IMR-90 (cell line): ENCODE measurements at regions not wholly inside any gene's neighbourhood (a gene's known extent, or its start where the extent isn't known, plus 50 kb on each side); places are given as distances from the start of the nearest gene placed in this dataset.

Source experiments
- ATAC-seq: fragments of 200-7000 bp; cut with Tn5 transposase; 2 replicates; pipeline ENCODE4 v1.9.1; 2020; ENCODE audit warnings: low read depth, mild to moderate bottlenecking, moderate library complexity
- BruUV-seq: library from RNA; stranded (reverse); fragments of 400-500 nt; replicated peaks from 2 replicates; lab custom pipeline; 2021; lab: Mats Ljungman, UMichigan
- CTCF ChIA-PET: fragments of 300-600 bp; formaldehyde crosslinking; extraction: SDS; loops from one replicate; lab custom pipeline; 2021; ENCODE audit warnings: antibody characterized with exemption; lab: Yijun Ruan, JAX
- POLR2A ChIA-PET: fragments of 300-600 bp; sonication (Branson Sonifier 250); formaldehyde crosslinking; loops from one replicate; lab custom pipeline; 2022; ENCODE audit warnings: antibody characterized with exemption; ENCODE audit not compliant: unreplicated experiment; lab: Charles Lee
- DNase-seq: peaks from one replicate; pipeline ENCODE4 v3.0.0; 2013
- H2AFZ ChIP-seq: replicated peaks from 2 replicates; pipeline ENCODE3; 2013; ENCODE audit warnings: low read length, mild to moderate bottlenecking; ENCODE audit not compliant: poor library complexity
- H2AK5ac ChIP-seq: 2 replicates; pipeline ENCODE4 v1.6.1; 2013; ENCODE audit warnings: low read depth, low read length, inconsistent platforms
- H2AK9ac ChIP-seq: replicated peaks from 2 replicates; pipeline ENCODE3; 2013; ENCODE audit warnings: mild to moderate bottlenecking, low read depth, low read length, moderate library complexity; ENCODE audit not compliant: poor library complexity
- H2BK120ac ChIP-seq: 2 replicates; pipeline ENCODE4 v1.6.1; 2013; ENCODE audit warnings: low read depth, low read length, inconsistent platforms
- H2BK15ac ChIP-seq: 3 replicates; pipeline ENCODE4 v1.6.1; 2013; ENCODE audit warnings: low read depth, low read length, inconsistent platforms
- H2BK20ac ChIP-seq: 2 replicates; pipeline ENCODE4 v1.6.1; 2013; ENCODE audit warnings: low read depth, mild to moderate bottlenecking, inconsistent platforms, low read length, moderate library complexity
- H2BK5ac ChIP-seq: 2 replicates; pipeline ENCODE4 v1.6.1; 2013; ENCODE audit warnings: mild to moderate bottlenecking, low read depth, low read length, inconsistent platforms; ENCODE audit not compliant: poor library complexity, severe bottlenecking
- H3K14ac ChIP-seq: replicated peaks from 2 replicates; pipeline ENCODE4 v1.6.1; 2013; ENCODE audit warnings: low read depth, low read length, inconsistent platforms
- H3K18ac ChIP-seq: 2 replicates; pipeline ENCODE4 v1.6.1; 2013; ENCODE audit warnings: low read depth, low read length, control low read depth
- H3K23ac ChIP-seq: 2 replicates; pipeline ENCODE4 v1.6.1; 2013; ENCODE audit warnings: low read depth, low read length, inconsistent platforms
- H3K27ac ChIP-seq: 2 replicates; pipeline ENCODE4 v1.5.1; 2013; ENCODE audit warnings: mild to moderate bottlenecking, control low read depth, low read length; ENCODE audit not compliant: insufficient read depth
- H3K27me3 ChIP-seq: 2 replicates; pipeline ENCODE4 v1.6.1; 2013; ENCODE audit warnings: low read length; ENCODE audit not compliant: control insufficient read depth, insufficient read depth
- H3K36me3 ChIP-seq: 2 replicates; pipeline ENCODE4 v1.6.1; 2013; ENCODE audit warnings: low read length, mixed read lengths; ENCODE audit not compliant: control insufficient read depth, insufficient read depth
- H3K4ac ChIP-seq: 2 replicates; pipeline ENCODE4 v1.6.1; 2013; ENCODE audit warnings: low read depth, low read length, inconsistent platforms
- H3K4me1 ChIP-seq: 2 replicates; pipeline ENCODE4 v1.6.1; 2013; ENCODE audit warnings: low read length, mixed read lengths; ENCODE audit not compliant: control insufficient read depth, insufficient read depth
- H3K4me2 ChIP-seq: 2 replicates; pipeline ENCODE4 v1.6.1; 2013; ENCODE audit warnings: low read depth, mild to moderate bottlenecking, control low read depth, low read length, moderate library complexity
- H3K4me3 ChIP-seq: 2 replicates; pipeline ENCODE4 v1.5.1; 2013; ENCODE audit warnings: low read depth, mild to moderate bottlenecking, control low read depth, low read length, moderate library complexity; ENCODE audit not compliant: insufficient read depth
- H3K56ac ChIP-seq: 2 replicates; pipeline ENCODE4 v1.6.1; 2013; ENCODE audit warnings: low read length, inconsistent platforms; ENCODE audit not compliant: insufficient read depth; ENCODE audit errors: extremely low read depth
- H3K79me1 ChIP-seq, 2 experiments: 2 replicates each; pipeline ENCODE4 v1.6.1; 2013; ENCODE audit warnings: low read length in 2 of 2, inconsistent platforms in 1 of 2, low read depth in 1 of 2
- H3K9ac ChIP-seq: 2 replicates; pipeline ENCODE4 v1.6.1; 2013; ENCODE audit warnings: low read depth, low read length, control low read depth
- H3K9me1 ChIP-seq: 2 replicates; pipeline ENCODE4 v1.6.1; 2013; ENCODE audit warnings: low read length, inconsistent platforms; ENCODE audit not compliant: insufficient read depth
- H3K9me3 ChIP-seq: 2 replicates; pipeline ENCODE4 v1.6.1; 2013; ENCODE audit warnings: low read length; ENCODE audit not compliant: control insufficient read depth, insufficient read depth
- H4K20me1 ChIP-seq: 2 replicates; pipeline ENCODE4 v1.6.1; 2013; ENCODE audit warnings: low read length, inconsistent platforms; ENCODE audit not compliant: insufficient read depth
- H4K5ac ChIP-seq: 2 replicates; pipeline ENCODE4 v1.6.1; 2013; ENCODE audit warnings: mild to moderate bottlenecking, low read depth, low read length, control low read depth
- H4K8ac ChIP-seq, 2 experiments: 2 replicates each; pipeline ENCODE4 v1.6.1; 2013; ENCODE audit warnings: low read depth in 2 of 2, low read length in 2 of 2, control low read depth in 1 of 2, inconsistent platforms in 1 of 2
- H4K91ac ChIP-seq: 2 replicates; pipeline ENCODE4 v1.6.1; 2013; ENCODE audit warnings: low read depth, low read length, inconsistent platforms; ENCODE audit not compliant: insufficient read depth
- CEBPB ChIP-seq: IDR thresholded peaks from 2 replicates; pipeline ENCODE4 v1.6.1; 2012; ENCODE audit warnings: low read depth, low read length, improper control_type of control experiment
- CHD1 ChIP-seq: IDR thresholded peaks from 2 replicates; pipeline ENCODE4 v1.6.1; 2012; ENCODE audit warnings: low read depth, low read length, improper control_type of control experiment
- ELK1 ChIP-seq: fragments of 150-350 bp; IDR thresholded peaks from 2 replicates; pipeline ENCODE4 v1.6.1; 2016; ENCODE audit warnings: low read depth, mild to moderate bottlenecking, low read length, moderate library complexity, borderline replicate concordance
- MAZ ChIP-seq: IDR thresholded peaks from 2 replicates; pipeline ENCODE4 v1.6.1; 2012; ENCODE audit warnings: low read depth, mild to moderate bottlenecking, low read length, improper control_type of control experiment, moderate library complexity, borderline replicate concordance
- MXI1 ChIP-seq: IDR thresholded peaks from 2 replicates; pipeline ENCODE4 v1.6.1; 2012; ENCODE audit warnings: low read depth, mild to moderate bottlenecking, low read length, moderate library complexity, borderline replicate concordance
- POLR2A ChIP-seq: IDR thresholded peaks from 2 replicates; pipeline ENCODE4 v1.6.1; 2012; ENCODE audit warnings: mild to moderate bottlenecking, low read depth, low read length
- RAD21 ChIP-seq: IDR thresholded peaks from 2 replicates; pipeline ENCODE4 v1.6.1; 2012; ENCODE audit warnings: low read length, improper control_type of control experiment
- RCOR1 ChIP-seq: IDR thresholded peaks from 2 replicates; pipeline ENCODE4 v1.6.1; 2012; ENCODE audit warnings: mild to moderate bottlenecking, low read length, improper control_type of control experiment; ENCODE audit not compliant: insufficient replicate concordance
- RFX5 ChIP-seq: IDR thresholded peaks from 2 replicates; pipeline ENCODE4 v1.8.0; 2012; ENCODE audit warnings: low read depth, mild to moderate bottlenecking, low read length, moderate library complexity
- SMC3 ChIP-seq: fragments of 150-350 bp; IDR thresholded peaks from 2 replicates; pipeline ENCODE4 v1.6.1; 2016; ENCODE audit warnings: low read depth, mild to moderate bottlenecking, antibody characterized with exemption, low read length, moderate library complexity
- USF2 ChIP-seq: fragments of 150-350 bp; IDR thresholded peaks from 2 replicates; pipeline ENCODE4 v1.6.1; 2017; ENCODE audit warnings: mild to moderate bottlenecking, antibody characterized with exemption, low read length, low read depth
- WGBS, 2 experiments: methylation state at CpG; one replicate each; pipeline versions ENCODE4 v1.1.5 to v1.1.7; 2013; ENCODE audit warnings: missing lambda C conversion rate in 2 of 2; ENCODE audit not compliant: insufficient read length in 1 of 2; ENCODE audit errors: extremely low coverage in 2 of 2; 5-methylcytosine and 5-hydroxymethylcytosine counted together
- dilution Hi-C: fragments of 300-500 bp; cut with HindIII; formaldehyde crosslinking; loops from one replicate; pipeline ENCODE4 v1.14.3; 2018; ENCODE audit warnings: low sequenced_read_pairs; ENCODE audit not compliant: unreplicated experiment
- in situ Hi-C: fragments of 300-500 bp; cut with MboI; formaldehyde crosslinking; loops from 3 replicates; pipeline ENCODE4 v1.14.3; 2019; ENCODE audit warnings: low sequenced_read_pairs, inconsistent platforms, mixed read lengths
- intact Hi-C: fragments of 100-400 bp; cut with micrococcal nuclease; formaldehyde crosslinking; loops from 2 replicates; pipeline ENCODE4 v1.10.0; 2022
- TF ChIP-seq, protein P1 (sequence below): conservative IDR thresholded peaks from 2 replicates; pipeline ENCODE4 v1.5.1; 2012; ENCODE audit warnings: mild to moderate bottlenecking, low read depth, low read length, improper control_type of control experiment

- no peaks in the 10 kb centered on the region for H4K20me1 ChIP-seq
- H3K4ac ChIP-seq = no peak overlapping the region
- DNase-seq = no peak
- TF ChIP-seq MAZ (no peak), RAD21 (no peak), MXI1 (no peak), SMC3 (no peak), CHD1 (no peak), USF2 (no peak), ELK1 (no peak), CEBPB (no peak), RFX5 (no peak), POLR2A (no peak), RCOR1 (no peak)
- TF ChIP-seq, protein P1, sequence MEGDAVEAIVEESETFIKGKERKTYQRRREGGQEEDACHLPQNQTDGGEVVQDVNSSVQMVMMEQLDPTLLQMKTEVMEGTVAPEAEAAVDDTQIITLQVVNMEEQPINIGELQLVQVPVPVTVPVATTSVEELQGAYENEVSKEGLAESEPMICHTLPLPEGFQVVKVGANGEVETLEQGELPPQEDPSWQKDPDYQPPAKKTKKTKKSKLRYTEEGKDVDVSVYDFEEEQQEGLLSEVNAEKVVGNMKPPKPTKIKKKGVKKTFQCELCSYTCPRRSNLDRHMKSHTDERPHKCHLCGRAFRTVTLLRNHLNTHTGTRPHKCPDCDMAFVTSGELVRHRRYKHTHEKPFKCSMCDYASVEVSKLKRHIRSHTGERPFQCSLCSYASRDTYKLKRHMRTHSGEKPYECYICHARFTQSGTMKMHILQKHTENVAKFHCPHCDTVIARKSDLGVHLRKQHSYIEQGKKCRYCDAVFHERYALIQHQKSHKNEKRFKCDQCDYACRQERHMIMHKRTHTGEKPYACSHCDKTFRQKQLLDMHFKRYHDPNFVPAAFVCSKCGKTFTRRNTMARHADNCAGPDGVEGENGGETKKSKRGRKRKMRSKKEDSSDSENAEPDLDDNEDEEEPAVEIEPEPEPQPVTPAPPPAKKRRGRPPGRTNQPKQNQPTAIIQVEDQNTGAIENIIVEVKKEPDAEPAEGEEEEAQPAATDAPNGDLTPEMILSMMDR = no peak
- H3K36me3 ChIP-seq = no peaks in the 10 kb centered on the region
- WGBS, 2 experiments = no CpG with 5 or more reads among the region's 1 CpG
- no peaks in the 10 kb centered on the region for H3K79me1 ChIP-seq
- H2BK5ac ChIP-seq = no peak overlapping the region
- H2AFZ ChIP-seq = no peak overlapping the region
- no peak overlapping the region for H3K4me2 ChIP-seq
- H4K91ac ChIP-seq = no peak overlapping the region
- H2BK15ac ChIP-seq = no peak overlapping the region
- no peak overlapping the region for H3K23ac ChIP-seq
- no peak overlapping the region for H3K27ac ChIP-seq
- H2BK20ac ChIP-seq = no peak overlapping the region
- H2BK120ac ChIP-seq = no peak overlapping the region
- CTCF ChIA-PET = no interaction called here
- POLR2A ChIA-PET = no interaction called here
- H3K14ac ChIP-seq = no peak overlapping the region
- no peaks in the 10 kb centered on the region for H3K9me3 ChIP-seq
- no peak overlapping the region for H4K8ac ChIP-seq
- no peak overlapping the region for H3K18ac ChIP-seq
- H3K9me1 ChIP-seq = no peaks in the 10 kb centered on the region
- H3K4me3 ChIP-seq = no peak overlapping the region
- no TSS peak for BruUV-seq
- intact Hi-C loops (no loop called here), dilution Hi-C loops (no loop called here), in situ Hi-C loops (no loop called here)
- H3K56ac ChIP-seq = no peak overlapping the region
- H4K5ac ChIP-seq = no peak overlapping the region
- H3K27me3 ChIP-seq = no peaks in the 10 kb centered on the region
- H3K4me1 ChIP-seq = no peaks in the 10 kb centered on the region
- H3K9ac ChIP-seq = no peak overlapping the region
- H2AK5ac ChIP-seq = no peak overlapping the region
- no peak overlapping the region for H2AK9ac ChIP-seq
- no peak for ATAC-seq
Measured at GRCh38 chr4:173457893-173458292, 59.0 kb upstream of the SCRG1 start.
